ENCODE measurements at regions not wholly inside any gene's neighbourhood (a gene's known extent, or its start where the extent isn't known, plus 50 kb on each side); places are given as distances from the start of the nearest gene placed in this dataset.

DNA sequence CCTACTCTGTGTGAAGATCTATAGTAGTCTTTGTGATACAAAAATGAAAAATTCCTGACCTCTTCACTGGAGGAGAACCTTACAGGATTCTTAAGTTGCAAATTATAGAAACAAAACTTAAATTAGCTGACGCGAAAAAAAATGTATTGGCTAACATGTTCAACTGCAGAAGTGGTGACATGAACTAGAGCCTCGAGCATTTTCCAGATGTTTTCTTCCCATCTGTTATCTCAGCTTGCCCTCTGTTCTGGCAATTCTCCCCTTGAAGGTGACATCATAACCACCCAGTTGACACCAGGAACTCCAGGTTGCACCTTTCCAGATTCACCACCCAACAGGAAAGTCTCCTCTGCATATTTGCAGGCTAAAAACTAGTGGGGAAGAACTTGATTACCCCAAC is 222.4 kb downstream of the KDR start:
- Histone ChIP-seq H3K27me3 (no peaks in the 10 kb centered on the region), H3K27ac (no peak overlapping the region), H3K36me3 (no peaks in the 10 kb centered on the region), H3K4me3 (no peak overlapping the region), H3K4me1 (no peaks in the 10 kb centered on the region), H3K9me3 (peaks cover 0 to 8% of the 10 kb centered on the region in 2 donors)
- ATAC-seq (no peak), DNase-seq (no peak)
- TF ChIP-seq, protein P1, sequence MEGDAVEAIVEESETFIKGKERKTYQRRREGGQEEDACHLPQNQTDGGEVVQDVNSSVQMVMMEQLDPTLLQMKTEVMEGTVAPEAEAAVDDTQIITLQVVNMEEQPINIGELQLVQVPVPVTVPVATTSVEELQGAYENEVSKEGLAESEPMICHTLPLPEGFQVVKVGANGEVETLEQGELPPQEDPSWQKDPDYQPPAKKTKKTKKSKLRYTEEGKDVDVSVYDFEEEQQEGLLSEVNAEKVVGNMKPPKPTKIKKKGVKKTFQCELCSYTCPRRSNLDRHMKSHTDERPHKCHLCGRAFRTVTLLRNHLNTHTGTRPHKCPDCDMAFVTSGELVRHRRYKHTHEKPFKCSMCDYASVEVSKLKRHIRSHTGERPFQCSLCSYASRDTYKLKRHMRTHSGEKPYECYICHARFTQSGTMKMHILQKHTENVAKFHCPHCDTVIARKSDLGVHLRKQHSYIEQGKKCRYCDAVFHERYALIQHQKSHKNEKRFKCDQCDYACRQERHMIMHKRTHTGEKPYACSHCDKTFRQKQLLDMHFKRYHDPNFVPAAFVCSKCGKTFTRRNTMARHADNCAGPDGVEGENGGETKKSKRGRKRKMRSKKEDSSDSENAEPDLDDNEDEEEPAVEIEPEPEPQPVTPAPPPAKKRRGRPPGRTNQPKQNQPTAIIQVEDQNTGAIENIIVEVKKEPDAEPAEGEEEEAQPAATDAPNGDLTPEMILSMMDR (IDR thresholded peaks at IDR 0.05) = no peak
- intact Hi-C loops (cut with DNase I) = no loop called here

DNA sequence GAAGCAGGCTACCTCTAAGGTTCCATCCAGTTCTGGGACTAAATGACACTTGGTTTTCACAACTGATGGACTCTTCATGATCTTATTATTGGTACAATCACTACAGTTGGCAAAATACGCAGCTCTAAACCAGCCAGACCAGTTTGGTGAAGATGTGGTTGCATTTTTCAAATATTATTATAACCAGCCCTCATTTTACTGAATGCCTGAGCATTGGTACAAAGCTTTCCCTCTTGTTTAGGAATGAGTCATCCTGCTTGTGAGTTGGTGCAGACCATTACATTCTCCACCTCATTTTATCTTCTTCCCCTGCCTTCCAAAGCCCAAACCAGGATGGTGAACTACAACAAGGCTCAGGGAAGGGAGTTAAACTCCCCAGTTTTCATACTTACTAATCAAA is 223.1 kb downstream of the KDR start:
- intact Hi-C loops (cut with DNase I) = no loop called here
- Histone ChIP-seq H3K4me3 (no peak overlapping the region), H3K9me3 (peaks cover 0 to 3% of the 10 kb centered on the region in 2 donors), H3K36me3 (no peaks in the 10 kb centered on the region), H3K27ac (no peak overlapping the region), H3K4me1 (no peaks in the 10 kb centered on the region), H3K27me3 (no peaks in the 10 kb centered on the region)
- TF ChIP-seq, protein P1 (IDR thresholded peaks at IDR 0.05) = no peak
- DNase-seq = no peak
- ATAC-seq = peak; percentile 88

DNA sequence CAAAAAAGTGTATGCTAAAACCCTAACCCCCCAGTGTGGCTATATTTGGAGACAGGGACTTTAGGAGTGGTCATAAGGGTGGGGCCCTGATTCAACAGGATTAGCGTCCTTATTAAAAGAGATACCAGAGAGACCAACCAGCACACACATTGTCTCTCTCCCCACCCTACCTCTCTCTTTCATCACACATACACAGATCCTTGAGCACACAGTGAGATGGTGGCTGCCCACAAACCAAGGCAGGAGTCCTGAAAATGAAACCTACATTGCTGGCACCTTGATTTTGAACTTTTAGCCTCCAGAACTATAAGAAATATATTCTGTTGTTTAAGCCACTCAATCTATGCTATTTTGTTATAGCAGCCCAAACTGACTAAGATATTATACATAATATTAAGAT is 224.2 kb downstream of the KDR start:
- TF ChIP-seq, protein P1 (IDR thresholded peaks at IDR 0.05) = no peak
- H3K4me1 ChIP-seq = no peaks in the 10 kb centered on the region
- H3K27ac ChIP-seq = no peak overlapping the region
- intact Hi-C loops (cut with DNase I) = no loop called here
- H3K4me3 ChIP-seq = no peak overlapping the region
- H3K9me3 ChIP-seq = no peaks in the 10 kb centered on the region
- ATAC-seq = no peak
- DNase-seq = no peak
- H3K36me3 ChIP-seq = no peaks in the 10 kb centered on the region
- H3K27me3 ChIP-seq = no peaks in the 10 kb centered on the region

DNA sequence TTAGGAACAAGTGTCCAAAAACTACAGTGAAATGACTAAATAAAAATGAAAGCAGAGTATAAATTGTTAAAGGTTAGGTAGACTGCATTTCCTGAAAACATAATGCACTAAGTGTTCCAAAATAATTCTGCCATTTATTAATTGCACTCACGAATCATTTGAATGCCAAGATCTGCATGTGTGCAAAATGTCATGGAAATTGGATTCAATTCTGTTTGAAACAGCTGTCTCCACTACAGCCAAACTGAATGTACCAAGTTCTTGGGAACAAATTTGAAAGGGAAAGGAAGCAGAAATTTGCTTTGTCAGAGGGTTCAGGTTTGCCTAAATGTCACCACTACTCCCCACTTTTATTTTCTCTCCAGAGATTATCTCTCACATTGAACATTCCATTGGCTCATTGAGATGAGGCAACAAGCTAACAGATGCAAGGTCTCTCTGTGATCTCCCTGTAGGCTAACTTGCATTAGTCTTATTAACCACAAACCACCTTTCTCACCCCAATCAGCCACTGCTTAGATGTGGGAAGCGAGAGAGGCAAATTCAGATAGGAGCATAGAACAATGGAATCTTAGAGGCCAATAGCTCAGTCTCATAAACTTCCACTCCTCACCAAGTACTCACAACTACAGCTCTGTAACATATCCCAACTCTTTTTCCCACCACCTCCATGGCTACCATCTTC is 226.6 kb downstream of the KDR start:
- ATAC-seq (no peak), DNase-seq (no peak)
- H3K27me3 ChIP-seq = no peaks in the 10 kb centered on the region
- no peaks in the 10 kb centered on the region for H3K9me3 ChIP-seq
- H3K27ac ChIP-seq = no peak overlapping the region
- no peaks in the 10 kb centered on the region for H3K4me1 ChIP-seq
- TF ChIP-seq, protein P1 (IDR thresholded peaks at IDR 0.05) = no peak
- H3K4me3 ChIP-seq = no peak overlapping the region
- intact Hi-C loops (cut with DNase I) = no loop called here
- no peaks in the 10 kb centered on the region for H3K36me3 ChIP-seq

DNA sequence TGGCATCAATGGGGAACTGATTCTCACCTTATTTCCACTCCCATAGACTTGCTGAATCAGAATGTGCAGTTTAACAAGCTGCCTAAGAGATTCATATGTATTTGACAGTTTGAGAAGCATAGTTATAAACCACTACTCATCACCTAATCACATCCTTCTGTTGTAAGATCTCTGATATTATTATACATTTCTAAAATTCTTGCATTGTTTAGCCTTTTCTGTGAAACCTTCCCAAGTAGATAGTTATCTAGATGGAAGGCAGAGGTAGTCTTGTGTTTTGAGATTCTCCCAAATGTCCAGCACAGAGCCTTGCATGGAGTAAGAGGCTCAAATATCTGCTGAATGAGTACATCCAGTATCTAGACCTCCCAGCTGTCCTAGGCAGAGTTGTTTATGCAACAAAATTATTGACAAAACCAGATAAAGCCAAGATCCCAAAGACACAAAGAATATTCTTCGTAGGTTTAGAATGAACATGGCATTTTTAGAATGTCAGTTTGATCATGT is 227.3 kb downstream of the KDR start:
- DNase-seq = no peak
- Histone ChIP-seq H3K36me3 (no peaks in the 10 kb centered on the region), H3K27ac (no peak overlapping the region), H3K4me1 (no peaks in the 10 kb centered on the region), H3K27me3 (no peaks in the 10 kb centered on the region), H3K9me3 (no peaks in the 10 kb centered on the region), H3K4me3 (no peak overlapping the region)
- no peak for ATAC-seq
- TF ChIP-seq, protein P1 (IDR thresholded peaks at IDR 0.05) = no peak
- intact Hi-C loops (cut with DNase I) = no loop called here

Data from left lung (tissue), 4 donors.